ENCODE measurements at regions not wholly inside any gene's neighbourhood (a gene's known extent, or its start where the extent isn't known, plus 50 kb on each side); places are given as distances from the start of the nearest gene placed in this dataset.

DNA sequence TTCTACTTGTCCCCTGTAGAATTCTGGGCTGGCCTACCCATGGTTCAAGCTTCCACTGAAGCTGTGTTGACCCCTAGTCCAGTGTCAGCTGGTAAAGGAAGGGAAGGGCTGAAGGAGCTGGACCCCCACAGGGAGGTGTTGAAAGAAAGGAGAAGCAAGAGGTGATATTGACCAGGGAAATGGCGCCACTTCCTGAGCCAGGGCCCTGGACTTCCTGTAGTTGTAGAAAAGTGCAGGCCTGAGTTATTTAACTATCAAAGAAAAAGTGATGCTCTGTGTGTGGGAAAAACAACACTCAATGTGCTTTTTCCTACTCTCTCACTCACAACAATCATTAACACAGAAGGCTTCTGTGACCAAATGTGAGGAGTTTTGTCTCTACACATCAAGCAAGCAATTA, 60.0 kb upstream of the IER3 start:
- Histone ChIP-seq H3K27ac (ENCODE audit: low read depth, low read length) (no peak overlapping the region), H3K4me1 (ENCODE audit: insufficient read depth, low read length) (no peaks in the 10 kb centered on the region), H3K36me3 (ENCODE audit: insufficient read depth, low read length) (no peaks in the 10 kb centered on the region), H3K27me3 (ENCODE audit: insufficient read depth, low read length) (no peaks in the 10 kb centered on the region), H3K9ac (ENCODE audit: low read depth, low read length) (no peak overlapping the region), H3K9me3 (ENCODE audit: insufficient read depth, low read depth, low read length) (no peaks in the 10 kb centered on the region), H3K4me3 (ENCODE audit: low read length) (no peak overlapping the region)
- 93% methylated on average over 1 of the region's 1 CpG for WGBS

DNA sequence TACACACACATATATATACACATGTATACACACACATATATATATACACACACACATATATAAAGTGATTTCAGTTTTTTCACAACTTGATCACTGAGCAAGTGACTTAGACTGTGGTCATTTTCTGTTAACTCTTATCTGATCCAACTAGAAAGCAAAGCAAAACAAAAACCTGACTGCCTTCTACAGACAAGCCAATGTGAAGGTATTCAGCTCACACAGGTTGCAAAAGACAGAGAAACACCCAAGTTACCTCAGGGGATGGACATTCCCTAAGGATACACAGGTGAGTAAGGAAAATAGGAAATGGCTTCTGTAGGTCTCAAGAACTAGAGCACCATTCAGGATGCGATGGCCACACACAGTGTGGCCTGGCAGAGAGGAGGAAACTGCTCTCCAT, 58.4 kb upstream of the IER3 start:
- Histone ChIP-seq H3K9me3 (ENCODE audit: insufficient read depth, low read depth, low read length) (no peaks in the 10 kb centered on the region), H3K4me3 (ENCODE audit: low read length) (no peak overlapping the region), H3K9ac (ENCODE audit: low read depth, low read length) (no peak overlapping the region), H3K36me3 (ENCODE audit: insufficient read depth, low read length) (no peaks in the 10 kb centered on the region), H3K4me1 (ENCODE audit: insufficient read depth, low read length) (no peaks in the 10 kb centered on the region), H3K27ac (ENCODE audit: low read depth, low read length) (no peak overlapping the region), H3K27me3 (ENCODE audit: insufficient read depth, low read length) (no peaks in the 10 kb centered on the region)
- WGBS: 88% methylated on average over 1 of the region's 1 CpG

DNA sequence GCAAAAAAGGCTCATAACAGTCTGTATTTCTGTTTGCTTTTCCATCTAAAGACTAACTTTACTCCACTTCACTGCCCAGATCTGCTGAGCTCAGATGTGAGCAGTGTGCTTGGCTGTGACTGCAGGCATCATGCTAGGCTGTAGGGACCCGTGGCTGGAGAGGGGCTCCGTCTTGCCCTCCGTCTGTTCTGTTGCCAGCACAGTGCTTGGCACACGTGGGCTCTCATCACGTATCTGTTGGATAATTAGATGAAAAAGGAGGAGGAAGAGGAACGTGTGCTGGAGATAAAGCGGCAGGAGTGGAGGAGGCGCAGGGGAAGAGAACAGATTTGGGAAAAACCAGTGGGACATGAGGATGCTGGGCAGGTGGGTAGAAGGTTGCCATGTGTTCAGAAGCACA, 57.6 kb upstream of the IER3 start:
- H3K27me3 ChIP-seq (ENCODE audit: insufficient read depth, low read length): no peaks in the 10 kb centered on the region
- no peak overlapping the region for H3K9ac ChIP-seq (ENCODE audit: low read depth, low read length)
- H3K4me3 ChIP-seq (ENCODE audit: low read length): no peak overlapping the region
- no peaks in the 10 kb centered on the region for H3K9me3 ChIP-seq (ENCODE audit: insufficient read depth, low read depth, low read length)
- 87% methylated on average over 8 of the region's 8 CpGs for WGBS
- no peaks in the 10 kb centered on the region for H3K4me1 ChIP-seq (ENCODE audit: insufficient read depth, low read length)
- H3K27ac ChIP-seq (ENCODE audit: low read depth, low read length): no peak overlapping the region
- H3K36me3 ChIP-seq (ENCODE audit: insufficient read depth, low read length): no peaks in the 10 kb centered on the region

DNA sequence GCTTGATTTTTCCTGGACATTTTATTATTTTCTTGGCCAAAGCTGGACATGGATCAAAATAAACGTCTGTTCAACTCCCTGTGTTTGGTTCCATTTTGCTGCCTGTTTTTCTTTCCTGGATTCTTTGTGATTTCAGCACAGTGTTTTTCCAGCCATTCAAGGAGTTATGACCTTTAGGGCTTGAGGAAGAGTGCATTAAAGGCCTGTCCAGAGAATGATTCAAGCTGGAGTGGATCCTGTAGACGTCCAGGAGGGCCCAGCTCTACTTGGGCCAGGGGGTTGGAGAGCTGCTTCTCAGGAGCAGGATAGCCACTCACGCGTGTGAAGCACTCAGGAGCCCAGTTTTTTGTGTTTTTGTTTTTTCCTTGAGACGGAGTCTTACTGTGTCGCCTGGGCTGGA, 56.5 kb upstream of the IER3 start:
- WGBS: 92% methylated on average over 6 of the region's 6 CpGs
- Histone ChIP-seq H3K27ac (ENCODE audit: low read depth, low read length) (no peak overlapping the region), H3K4me1 (ENCODE audit: insufficient read depth, low read length) (no peaks in the 10 kb centered on the region), H3K36me3 (ENCODE audit: insufficient read depth, low read length) (no peaks in the 10 kb centered on the region), H3K9me3 (ENCODE audit: insufficient read depth, low read depth, low read length) (no peaks in the 10 kb centered on the region), H3K27me3 (ENCODE audit: insufficient read depth, low read length) (no peaks in the 10 kb centered on the region), H3K4me3 (ENCODE audit: low read length) (no peak overlapping the region), H3K9ac (ENCODE audit: low read depth, low read length) (no peak overlapping the region)

DNA sequence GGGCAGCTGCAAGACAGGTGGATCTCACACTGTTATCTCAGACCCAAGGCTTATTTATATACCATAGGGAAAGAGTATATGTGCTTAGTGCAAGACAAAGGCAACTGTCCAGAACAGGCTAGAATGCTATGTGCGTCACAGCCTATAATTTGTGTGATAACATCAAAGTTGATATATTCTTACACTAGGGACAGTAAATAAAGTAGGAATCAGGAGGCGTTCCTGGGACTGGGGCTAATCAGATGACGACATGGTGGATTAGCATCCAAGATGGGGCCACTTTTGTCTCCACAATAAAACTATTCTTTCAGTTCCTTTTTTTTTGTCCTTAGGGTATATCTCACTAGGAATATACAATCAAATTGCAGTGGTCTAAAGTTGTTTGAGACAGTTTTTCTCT, 54.9 kb upstream of the IER3 start:
- WGBS: 86% methylated on average over 3 of the region's 3 CpGs

DNA sequence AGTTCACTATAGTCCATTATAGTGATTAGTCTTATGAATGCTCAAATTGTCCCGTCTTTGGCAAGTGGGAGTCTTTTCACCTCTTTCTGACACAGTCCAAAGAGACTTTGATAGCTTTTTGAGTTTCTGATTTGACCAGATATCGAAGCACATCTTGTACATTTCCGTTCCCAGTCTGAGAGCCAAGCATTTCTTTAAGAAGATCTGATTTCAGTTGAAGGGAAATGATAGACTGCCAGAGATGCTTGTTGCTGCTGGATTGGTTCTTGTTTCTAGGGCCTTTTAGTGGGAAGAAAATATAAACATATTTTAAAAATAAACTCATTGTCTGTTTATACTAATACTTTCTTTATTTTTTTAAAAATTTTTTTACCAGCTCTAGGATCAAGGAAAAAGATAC, 54.1 kb upstream of the IER3 start:
- H3K9me3 ChIP-seq (ENCODE audit: insufficient read depth, low read depth, low read length): no peaks in the 10 kb centered on the region
- H3K27me3 ChIP-seq (ENCODE audit: insufficient read depth, low read length): no peaks in the 10 kb centered on the region
- no peaks in the 10 kb centered on the region for H3K4me1 ChIP-seq (ENCODE audit: insufficient read depth, low read length)
- H3K36me3 ChIP-seq (ENCODE audit: insufficient read depth, low read length): no peaks in the 10 kb centered on the region
- H3K9ac ChIP-seq (ENCODE audit: low read depth, low read length): no peak overlapping the region
- H3K4me3 ChIP-seq (ENCODE audit: low read length): no peak overlapping the region
- over 99% methylated on average over 3 of the region's 3 CpGs for WGBS
- no peak overlapping the region for H3K27ac ChIP-seq (ENCODE audit: low read depth, low read length)

More for the DNA sequence above, 54.9 kb upstream of the IER3 start:
- Histone ChIP-seq H3K4me3 (ENCODE audit: low read length) (no peak overlapping the region), H3K9ac (ENCODE audit: low read depth, low read length) (no peak overlapping the region), H3K4me1 (ENCODE audit: insufficient read depth, low read length) (no peaks in the 10 kb centered on the region), H3K27ac (ENCODE audit: low read depth, low read length) (no peak overlapping the region), H3K27me3 (ENCODE audit: insufficient read depth, low read length) (no peaks in the 10 kb centered on the region), H3K9me3 (ENCODE audit: insufficient read depth, low read depth, low read length) (no peaks in the 10 kb centered on the region), H3K36me3 (ENCODE audit: insufficient read depth, low read length) (no peaks in the 10 kb centered on the region)

DNA sequence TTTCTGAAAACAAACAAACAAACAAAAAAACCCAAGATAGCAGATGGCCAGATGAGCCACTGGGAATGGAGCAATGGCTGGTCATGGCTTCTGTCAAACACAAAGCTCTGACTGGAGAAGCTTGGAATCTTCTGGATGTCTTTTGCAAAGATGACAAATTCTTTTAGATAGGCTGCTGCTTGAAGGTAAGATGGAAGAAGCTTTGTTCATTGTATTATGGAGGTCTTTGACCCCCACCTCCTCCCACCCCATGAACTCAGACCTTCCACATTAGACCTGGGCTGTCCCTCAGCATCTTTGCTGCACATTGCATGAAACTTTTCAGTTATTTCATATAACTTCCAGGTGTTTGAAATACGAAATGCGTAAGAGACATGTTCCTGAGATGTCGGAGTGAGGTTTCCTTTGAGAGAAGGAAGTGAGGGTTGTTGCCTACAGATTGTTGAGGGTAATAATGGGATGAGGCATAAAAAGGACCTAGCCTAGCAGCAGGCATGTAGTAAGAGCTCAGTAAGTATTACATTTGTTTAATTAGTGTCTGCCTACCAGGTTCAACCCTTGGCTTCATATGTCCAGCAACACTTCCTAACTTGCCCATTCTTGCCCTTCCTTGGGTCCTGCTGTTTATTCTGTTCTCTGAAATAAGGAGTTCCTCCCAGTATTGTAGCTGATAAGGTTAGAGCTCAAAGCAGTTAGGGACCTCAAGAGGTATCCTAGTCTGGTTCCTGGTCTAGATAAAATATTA, 51.4 kb upstream of the IER3 start:
- Histone ChIP-seq H3K9me3 (ENCODE audit: insufficient read depth, low read depth, low read length) (no peaks in the 10 kb centered on the region), H3K27ac (ENCODE audit: low read depth, low read length) (no peak overlapping the region), H3K36me3 (ENCODE audit: insufficient read depth, low read length) (no peaks in the 10 kb centered on the region), H3K4me1 (ENCODE audit: insufficient read depth, low read length) (no peaks in the 10 kb centered on the region), H3K4me3 (ENCODE audit: low read length) (no peak overlapping the region), H3K9ac (ENCODE audit: low read depth, low read length) (no peak overlapping the region), H3K27me3 (ENCODE audit: insufficient read depth, low read length) (peaks cover 12% of the 10 kb centered on the region)
- 97% methylated on average over 3 of the region's 3 CpGs for WGBS
